ENCODE measurements at regions not wholly inside any gene's neighbourhood (a gene's known extent, or its start where the extent isn't known, plus 50 kb on each side); places are given as distances from the start of the nearest gene placed in this dataset.

- DNase-seq: no peak
Observed at GRCh38 chr7:25911738-25912607, 240.0 kb upstream of the NFE2L3 start.

- DNase-seq: no peak
Observed at GRCh38 chr7:25913598-25914224, 238.3 kb upstream of the NFE2L3 start.

- DNase-seq: no peak
Observed at GRCh38 chr7:25918731-25919130, 233.3 kb upstream of the NFE2L3 start.

GRCh38 chr7:25922296-25922695, 229.7 kb upstream of the NFE2L3 start:
- DNase-seq: no peak

- no peak for DNase-seq
Observed at GRCh38 chr7:25923741-25924460, 228.1 kb upstream of the NFE2L3 start.

GRCh38 chr7:25926009-25926408, 226.0 kb upstream of the NFE2L3 start:
- DNase-seq: no peak

GRCh38 chr7:25926451-25926850, 225.5 kb upstream of the NFE2L3 start:
- DNase-seq: no peak

GRCh38 chr7:25926891-25927625, 224.9 kb upstream of the NFE2L3 start:
- no peak for DNase-seq

GRCh38 chr7:25927626-25927978, 224.4 kb upstream of the NFE2L3 start:
- DNase-seq: no peak

- DNase-seq: no peak
Observed at GRCh38 chr7:25928549-25929330, 223.3 kb upstream of the NFE2L3 start.

- no peak for DNase-seq
Observed at GRCh38 chr7:25929448-25929847, 222.6 kb upstream of the NFE2L3 start.

GRCh38 chr7:25930492-25931048, 221.4 kb upstream of the NFE2L3 start:
- DNase-seq: no peak

GRCh38 chr7:25931156-25931555, 220.8 kb upstream of the NFE2L3 start:
- DNase-seq: no peak

GRCh38 chr7:25933921-25934320, 218.1 kb upstream of the NFE2L3 start:
- no peak for DNase-seq

- no peak for DNase-seq
Observed at GRCh38 chr7:25940086-25940906, 211.7 kb upstream of the NFE2L3 start.

- DNase-seq: peak; percentile 62 to 70
Observed at GRCh38 chr7:25944777-25945515, 207.1 kb upstream of the NFE2L3 start.

GRCh38 chr7:25945608-25946007, 206.4 kb upstream of the NFE2L3 start:
- no peak for DNase-seq

- DNase-seq: no peak
Observed at GRCh38 chr7:25946181-25946580, 205.8 kb upstream of the NFE2L3 start.
